Stimulated activated naive CD8-positive, alpha-beta T cell treated with anti-CD3 and anti-CD28 coated beads, Interleukin-15, amount 100 ng/mL, for 72 hours (primary cell): ENCODE measurements at regions not wholly inside any gene's neighbourhood (a gene's known extent, or its start where the extent isn't known, plus 50 kb on each side); places are given as distances from the start of the nearest gene placed in this dataset.

Experiments used
- ATAC-seq: fragments of 150-1000 bp; cut with Tn5 transposase; 2 replicates; pipeline ENCODE4 v1.10.0; 2021; ENCODE audit warnings: mild to moderate bottlenecking, moderate library complexity
- DNase-seq, 2 donors: peaks; one replicate each; pipeline ENCODE4 v3.0.0; 2021 to 2022
- H3K27ac Mint-ChIP-seq, 2 donors: one replicate each; pipeline ENCODE4 v1.8.0; 2022; ENCODE audit warnings: mild to moderate bottlenecking in 2 of 2, mixed read lengths in 2 of 2, moderate library complexity in 2 of 2
- H3K27me3 Mint-ChIP-seq: one replicate; pipeline ENCODE4 v1.8.0; 2022; ENCODE audit warnings: mixed read lengths
- H3K4me1 Mint-ChIP-seq: one replicate; pipeline ENCODE4 v1.8.0; 2022; ENCODE audit warnings: mild to moderate bottlenecking, mixed read lengths
- H3K4me3 Mint-ChIP-seq, 2 donors: one replicate each; pipeline ENCODE4 v1.8.0; 2022; ENCODE audit warnings: mild to moderate bottlenecking in 2 of 2, mixed read lengths in 2 of 2, moderate library complexity in 1 of 2
- H3K9me3 Mint-ChIP-seq, 2 donors: one replicate each; pipeline ENCODE4 v1.8.0; 2022; ENCODE audit warnings: mixed read lengths in 2 of 2

DNA sequence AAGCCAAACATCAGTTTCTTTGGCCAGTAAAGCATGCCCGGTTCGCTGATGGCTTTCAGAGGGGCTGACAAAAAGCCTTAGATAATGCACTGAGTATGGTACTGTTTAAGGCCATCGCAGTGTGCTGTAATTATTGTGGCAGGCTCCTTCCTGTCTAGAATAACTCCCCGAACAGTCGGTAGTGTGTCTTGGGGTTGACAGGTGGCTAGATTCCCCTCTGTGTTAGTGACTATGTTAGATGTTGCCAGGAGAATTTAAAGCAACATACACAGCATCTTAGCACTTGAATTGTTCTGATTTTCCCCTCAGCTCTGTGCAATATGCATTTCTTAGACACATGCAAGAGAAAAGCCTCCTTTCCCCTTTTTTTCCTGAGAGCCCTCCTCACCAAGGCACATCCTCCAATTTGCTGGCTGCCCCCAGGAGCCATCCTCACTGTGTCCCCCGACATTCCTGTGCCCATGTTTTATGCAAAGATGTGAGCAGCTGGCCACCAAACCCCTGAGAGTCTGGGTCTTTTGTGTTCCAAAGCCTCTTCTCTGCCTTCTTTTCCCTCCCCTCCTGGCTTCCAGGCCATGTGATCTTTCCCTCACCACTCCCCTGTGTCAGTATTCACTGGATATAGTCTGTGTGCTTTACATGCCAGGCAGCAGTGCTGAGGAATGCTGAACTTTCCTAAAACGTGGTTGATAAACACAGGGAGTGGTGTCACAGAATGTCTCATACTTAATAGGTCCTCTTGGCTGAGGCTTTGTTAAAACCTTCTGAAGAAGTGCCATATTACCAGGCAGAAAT lies 331.5 kb downstream of the HRH4 start:
- H3K9me3 Mint-ChIP-seq = peaks cover 5 to 15% of the 10 kb centered on the region in 2 donors
- no peak overlapping the region for H3K4me3 Mint-ChIP-seq
- peak overlapping the region in 1 of 2 donors; percentile 30 for H3K27ac Mint-ChIP-seq
- peaks cover 17% of the 10 kb centered on the region for H3K27me3 Mint-ChIP-seq
- DNase-seq (no peak), ATAC-seq (no peak)
- no peaks in the 10 kb centered on the region for H3K4me1 Mint-ChIP-seq

GRCh38 chr18:24793742-24794141 lies 333.3 kb downstream of the HRH4 start:
- no peaks in the 10 kb centered on the region for H3K4me1 Mint-ChIP-seq
- H3K9me3 Mint-ChIP-seq = peaks cover 0 to 4% of the 10 kb centered on the region in 2 donors
- no peak overlapping the region for H3K4me3 Mint-ChIP-seq
- ATAC-seq = no peak
- no peak overlapping the region for H3K27ac Mint-ChIP-seq
- peaks cover 17% of the 10 kb centered on the region for H3K27me3 Mint-ChIP-seq
- no peak for DNase-seq

DNA sequence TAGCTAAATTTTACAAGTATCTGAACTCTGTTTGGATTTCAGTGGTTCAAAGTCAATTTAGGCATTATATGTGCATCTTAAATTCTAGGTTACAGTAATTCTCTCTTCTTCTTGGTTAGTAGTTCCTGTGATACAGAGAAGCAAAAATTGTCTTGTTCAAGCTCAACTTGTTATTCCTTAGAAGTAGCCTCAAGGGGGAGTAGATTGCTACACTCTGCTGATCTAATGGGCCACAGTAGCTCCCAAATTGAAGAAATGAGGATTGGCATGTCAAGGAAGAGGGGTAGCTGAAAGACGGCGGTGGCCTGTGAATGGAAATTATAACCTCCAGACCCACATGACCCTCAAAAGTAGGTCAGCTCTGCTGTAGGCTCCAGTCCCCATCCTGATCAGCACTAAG lies 334.7 kb downstream of the HRH4 start:
- no peaks in the 10 kb centered on the region for H3K4me1 Mint-ChIP-seq
- no peak overlapping the region for H3K4me3 Mint-ChIP-seq
- peaks cover 17% of the 10 kb centered on the region for H3K27me3 Mint-ChIP-seq
- DNase-seq (no peak), ATAC-seq (no peak)
- H3K9me3 Mint-ChIP-seq = no peaks in the 10 kb centered on the region
- H3K27ac Mint-ChIP-seq = no peak overlapping the region

GRCh38 chr18:24797981-24798380 lies 337.5 kb downstream of the HRH4 start:
- H3K9me3 Mint-ChIP-seq = no peaks in the 10 kb centered on the region
- H3K4me1 Mint-ChIP-seq = no peaks in the 10 kb centered on the region
- no peak overlapping the region for H3K27ac Mint-ChIP-seq

GRCh38 chr18:24799176-24799575 lies 338.7 kb downstream of the HRH4 start:
- no peak for DNase-seq
- peaks cover 9% of the 10 kb centered on the region for H3K27me3 Mint-ChIP-seq
- H3K9me3 Mint-ChIP-seq = no peaks in the 10 kb centered on the region
- no peak overlapping the region for H3K4me3 Mint-ChIP-seq
- no peak for ATAC-seq
- no peak overlapping the region for H3K27ac Mint-ChIP-seq
- no peaks in the 10 kb centered on the region for H3K4me1 Mint-ChIP-seq

More at GRCh38 chr18:24797981-24798380, 337.5 kb downstream of the HRH4 start:
- DNase-seq = no peak
- H3K27me3 Mint-ChIP-seq = peaks cover 9% of the 10 kb centered on the region
- no peak overlapping the region for H3K4me3 Mint-ChIP-seq
- ATAC-seq = no peak

- H3K27me3 Mint-ChIP-seq = peaks cover 9% of the 10 kb centered on the region
- no peaks in the 10 kb centered on the region for H3K4me1 Mint-ChIP-seq
- H3K9me3 Mint-ChIP-seq = no peaks in the 10 kb centered on the region
- ATAC-seq (no peak), DNase-seq (no peak)
- H3K27ac Mint-ChIP-seq = no peak overlapping the region
- no peak overlapping the region for H3K4me3 Mint-ChIP-seq
Measured at GRCh38 chr18:24799720-24800119, 339.3 kb downstream of the HRH4 start.

DNA sequence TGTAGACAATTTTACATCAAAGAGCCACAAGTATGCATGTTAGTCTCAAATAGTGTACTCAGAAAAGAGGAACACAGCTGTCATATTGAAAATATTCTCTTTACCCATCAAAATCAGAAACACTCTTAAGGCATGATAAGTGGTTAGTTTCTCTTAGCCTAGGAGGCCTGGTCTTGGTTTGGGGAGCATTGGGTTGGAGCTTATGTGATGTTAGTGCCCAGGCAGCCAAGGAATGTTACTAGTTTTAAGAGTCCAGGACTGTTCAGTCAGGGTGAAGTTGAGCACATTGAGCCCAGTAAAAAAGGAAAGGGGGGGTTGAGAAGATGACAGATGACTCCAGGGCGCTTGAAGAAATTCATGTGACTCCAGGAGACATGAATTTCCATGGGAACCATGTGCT lies 340.6 kb downstream of the HRH4 start:
- H3K4me1 Mint-ChIP-seq = no peaks in the 10 kb centered on the region

DNA sequence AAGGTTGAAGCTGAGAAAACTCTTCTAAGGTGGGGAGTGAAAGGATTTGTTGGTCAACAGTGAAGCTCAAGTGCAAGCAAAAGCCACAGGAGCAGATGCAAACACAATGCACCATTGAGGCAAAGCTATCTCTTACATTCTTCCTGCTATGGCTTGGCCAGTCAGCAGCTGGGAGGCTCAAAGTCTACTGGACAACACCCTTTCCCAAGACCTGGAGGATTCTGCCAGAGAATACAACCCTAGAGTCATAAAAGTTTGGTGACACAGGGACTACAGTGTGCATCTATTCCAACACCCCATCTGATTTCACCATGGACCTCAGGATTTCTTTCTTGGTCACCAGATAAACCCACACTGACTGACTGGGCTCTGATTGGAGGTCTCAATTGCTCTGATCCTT lies 342.0 kb downstream of the HRH4 start:
- no peaks in the 10 kb centered on the region for H3K27me3 Mint-ChIP-seq
- H3K9me3 Mint-ChIP-seq = no peaks in the 10 kb centered on the region
- H3K4me1 Mint-ChIP-seq = no peaks in the 10 kb centered on the region
- DNase-seq = no peak
- no peak for ATAC-seq
- H3K4me3 Mint-ChIP-seq = no peak overlapping the region
- no peak overlapping the region for H3K27ac Mint-ChIP-seq

More for the DNA sequence above, 340.6 kb downstream of the HRH4 start:
- Mint-ChIP-seq H3K4me3 (no peak overlapping the region), H3K27me3 (peaks cover 3% of the 10 kb centered on the region), H3K9me3 (no peaks in the 10 kb centered on the region), H3K27ac (no peak overlapping the region)
- DNase-seq (no peak), ATAC-seq (no peak)

DNA sequence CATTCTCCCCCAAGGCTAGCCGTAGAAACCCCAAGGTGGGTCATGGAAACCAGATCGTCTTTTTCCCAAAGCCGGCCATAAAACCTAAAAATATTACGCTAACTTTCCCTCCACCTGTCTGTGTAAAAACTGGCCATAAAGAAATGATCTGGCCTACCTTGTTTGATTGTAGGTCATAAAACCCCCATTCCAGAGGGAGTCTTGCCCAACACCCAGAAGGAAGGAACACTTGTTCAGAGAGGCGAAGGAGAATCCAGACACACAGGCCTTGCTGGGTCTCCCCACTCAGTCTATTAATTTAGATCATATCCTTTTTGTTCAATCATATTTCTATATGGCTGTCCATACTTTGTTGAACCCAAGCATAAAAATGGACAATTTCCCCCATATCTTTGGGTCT lies 344.7 kb downstream of the HRH4 start:
- H3K27ac Mint-ChIP-seq = no peak overlapping the region
- peaks cover 0 to 5% of the 10 kb centered on the region in 2 donors for H3K9me3 Mint-ChIP-seq
- H3K4me1 Mint-ChIP-seq = no peaks in the 10 kb centered on the region
- H3K4me3 Mint-ChIP-seq = no peak overlapping the region
- DNase-seq (no peak), ATAC-seq (no peak)
- no peaks in the 10 kb centered on the region for H3K27me3 Mint-ChIP-seq

GRCh38 chr18:24809173-24809950 lies 348.9 kb downstream of the HRH4 start:
- DNase-seq (no peak), ATAC-seq (no peak)
- H3K27ac Mint-ChIP-seq = no peak overlapping the region
- H3K27me3 Mint-ChIP-seq = no peaks in the 10 kb centered on the region
- H3K9me3 Mint-ChIP-seq = peaks cover 0 to 5% of the 10 kb centered on the region in 2 donors
- no peaks in the 10 kb centered on the region for H3K4me1 Mint-ChIP-seq
- H3K4me3 Mint-ChIP-seq = no peak overlapping the region

GRCh38 chr18:24810561-24811305 lies 350.3 kb downstream of the HRH4 start:
- Mint-ChIP-seq H3K4me1 (no peaks in the 10 kb centered on the region), H3K27me3 (no peaks in the 10 kb centered on the region), H3K4me3 (no peak overlapping the region), H3K27ac (no peak overlapping the region), H3K9me3 (peaks cover 0 to 5% of the 10 kb centered on the region in 2 donors)
- ATAC-seq (no peak), DNase-seq (no peak)

DNA sequence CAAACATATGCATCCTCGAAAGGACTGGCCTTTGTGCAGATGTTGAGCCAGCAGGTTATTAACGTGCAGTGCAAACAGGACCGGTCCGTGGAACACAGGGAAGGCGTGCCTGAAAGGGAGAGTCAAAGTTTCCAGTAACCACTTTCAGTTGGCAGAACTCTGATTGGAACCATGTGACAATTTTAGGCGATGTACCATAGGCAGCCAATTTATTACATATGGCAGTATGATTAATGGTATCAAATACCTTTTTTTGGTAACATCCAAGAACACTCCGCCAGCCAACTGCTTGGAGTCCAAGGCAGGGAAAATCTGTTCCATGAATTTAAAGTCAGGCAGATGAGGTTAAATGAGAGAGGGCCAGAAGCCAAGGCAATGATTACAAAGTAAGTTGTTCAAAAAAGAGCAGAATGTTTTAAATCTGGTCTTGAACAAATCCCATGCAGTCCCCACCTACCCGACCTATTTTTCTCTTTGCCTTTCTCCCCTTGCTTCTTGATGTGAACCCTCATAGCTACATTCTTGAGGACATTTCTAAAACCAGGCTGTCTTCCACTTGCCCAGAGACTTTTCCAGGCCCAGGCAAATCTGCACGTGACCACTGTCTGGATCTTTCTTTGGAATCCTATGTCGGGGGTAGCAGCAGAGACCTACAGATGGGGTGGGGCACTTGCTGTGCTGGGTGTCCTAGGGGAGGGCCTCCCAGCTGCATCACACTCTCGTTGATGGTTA lies 351.7 kb downstream of the HRH4 start:
- no peaks in the 10 kb centered on the region for H3K4me1 Mint-ChIP-seq
- H3K27me3 Mint-ChIP-seq = no peaks in the 10 kb centered on the region
- H3K9me3 Mint-ChIP-seq = peaks cover 0 to 5% of the 10 kb centered on the region in 2 donors
- H3K27ac Mint-ChIP-seq = no peak overlapping the region
- H3K4me3 Mint-ChIP-seq = no peak overlapping the region
- no peak for DNase-seq
- no peak for ATAC-seq

- no peak for ATAC-seq
- no peak for DNase-seq
Measured at GRCh38 chr18:24814521-24814920, 354.1 kb downstream of the HRH4 start.

DNA sequence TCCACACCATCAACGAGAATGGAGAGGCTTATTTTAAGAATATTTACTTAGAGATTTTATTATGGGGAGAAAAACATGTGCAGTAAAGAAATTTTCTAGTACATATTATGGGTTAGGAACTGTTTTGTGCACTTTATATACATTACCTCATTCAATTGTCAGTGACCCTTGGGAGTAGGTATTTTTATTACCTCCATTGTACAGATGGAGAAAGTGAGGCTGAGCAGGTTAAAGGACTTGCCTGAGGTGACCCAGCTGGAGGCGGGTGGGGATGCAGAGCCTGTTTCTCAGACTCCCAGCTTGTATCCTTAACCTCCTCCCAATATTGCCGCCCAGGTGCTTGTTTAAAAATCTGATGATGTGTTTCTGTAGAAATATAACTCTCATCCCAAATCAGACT lies 356.7 kb downstream of the HRH4 start:
- ATAC-seq (no peak), DNase-seq (no peak)
- Mint-ChIP-seq H3K4me1 (no peaks in the 10 kb centered on the region), H3K27ac (no peak overlapping the region), H3K4me3 (no peak overlapping the region), H3K9me3 (no peaks in the 10 kb centered on the region), H3K27me3 (no peaks in the 10 kb centered on the region)

More at GRCh38 chr18:24814521-24814920, 354.1 kb downstream of the HRH4 start:
- Mint-ChIP-seq H3K4me3 (no peak overlapping the region), H3K4me1 (no peaks in the 10 kb centered on the region), H3K27me3 (no peaks in the 10 kb centered on the region), H3K9me3 (no peaks in the 10 kb centered on the region), H3K27ac (no peak overlapping the region)
